ENCODE measurements at regions not wholly inside any gene's neighbourhood (a gene's known extent, or its start where the extent isn't known, plus 50 kb on each side); places are given as distances from the start of the nearest gene placed in this dataset.

GRCh38 chr18:44629406-44629805 is 51.3 kb upstream of the SETBP1 start:
- TF ChIP-seq KAT7 (CRISPR knock-in tag; IDR thresholded peaks at IDR 0.05; ENCODE audit: borderline replicate concordance): no peak
- TF ChIP-seq NR3C1 (CRISPR knock-in tag; conservative IDR thresholded peaks at IDR 0.05; ENCODE audit: low read depth): no peak
- no peak for TF ChIP-seq TCF7 (CRISPR knock-in tag; IDR thresholded peaks at IDR 0.05; ENCODE audit: low read depth)
- TF ChIP-seq FOXK1 (CRISPR knock-in tag; IDR thresholded peaks at IDR 0.05): no peak
- no peak overlapping the region for H3K4me3 Mint-ChIP-seq
- no peak for ATAC-seq
- no peaks in the 10 kb centered on the region for H3K36me3 Mint-ChIP-seq
- CTCF ChIA-PET: no interaction called here
- peaks cover 29% of the 10 kb centered on the region for H3K4me1 Mint-ChIP-seq
- DNase-seq (ENCODE audit: low spot score): no peak
- H3K27me3 Mint-ChIP-seq (ENCODE audit: low read depth): no peaks in the 10 kb centered on the region; the same call in 1 of the 2 replicates
- no peak overlapping the region for H3K27ac Mint-ChIP-seq
- H3K9me3 Mint-ChIP-seq: peaks cover 13% of the 10 kb centered on the region
- POLR2A ChIA-PET: no interaction called here

DNA sequence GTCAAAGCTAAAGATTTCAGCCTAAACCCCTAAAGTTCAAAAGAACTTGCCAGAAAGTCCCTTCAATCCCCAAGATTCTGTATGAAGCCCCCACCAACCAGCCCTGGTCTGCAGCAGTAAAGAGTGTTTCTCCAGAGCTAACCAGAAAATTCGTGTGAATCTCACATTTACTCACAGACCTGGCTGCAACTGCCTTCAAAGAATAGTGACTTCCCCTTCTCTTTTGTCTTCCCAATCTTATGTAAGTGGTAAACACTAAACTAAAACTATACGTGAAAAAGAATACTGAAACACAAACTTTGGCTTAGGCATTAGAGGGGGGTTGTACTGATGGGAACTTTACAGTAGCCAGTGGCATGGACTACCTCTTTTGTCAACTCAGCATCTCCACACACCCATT is 50.6 kb upstream of the SETBP1 start:
- no peaks in the 10 kb centered on the region; the same call in 1 of the 2 replicates for H3K27me3 Mint-ChIP-seq (ENCODE audit: low read depth)

More for the DNA sequence above, 50.6 kb upstream of the SETBP1 start:
- H3K4me3 Mint-ChIP-seq: no peak overlapping the region
- peaks cover 13% of the 10 kb centered on the region for H3K9me3 Mint-ChIP-seq
- DNase-seq (ENCODE audit: low spot score) (no peak), ATAC-seq (no peak)
- ChIA-PET POLR2A (no interaction called here), CTCF (no interaction called here)
- TF ChIP-seq, protein P1, sequence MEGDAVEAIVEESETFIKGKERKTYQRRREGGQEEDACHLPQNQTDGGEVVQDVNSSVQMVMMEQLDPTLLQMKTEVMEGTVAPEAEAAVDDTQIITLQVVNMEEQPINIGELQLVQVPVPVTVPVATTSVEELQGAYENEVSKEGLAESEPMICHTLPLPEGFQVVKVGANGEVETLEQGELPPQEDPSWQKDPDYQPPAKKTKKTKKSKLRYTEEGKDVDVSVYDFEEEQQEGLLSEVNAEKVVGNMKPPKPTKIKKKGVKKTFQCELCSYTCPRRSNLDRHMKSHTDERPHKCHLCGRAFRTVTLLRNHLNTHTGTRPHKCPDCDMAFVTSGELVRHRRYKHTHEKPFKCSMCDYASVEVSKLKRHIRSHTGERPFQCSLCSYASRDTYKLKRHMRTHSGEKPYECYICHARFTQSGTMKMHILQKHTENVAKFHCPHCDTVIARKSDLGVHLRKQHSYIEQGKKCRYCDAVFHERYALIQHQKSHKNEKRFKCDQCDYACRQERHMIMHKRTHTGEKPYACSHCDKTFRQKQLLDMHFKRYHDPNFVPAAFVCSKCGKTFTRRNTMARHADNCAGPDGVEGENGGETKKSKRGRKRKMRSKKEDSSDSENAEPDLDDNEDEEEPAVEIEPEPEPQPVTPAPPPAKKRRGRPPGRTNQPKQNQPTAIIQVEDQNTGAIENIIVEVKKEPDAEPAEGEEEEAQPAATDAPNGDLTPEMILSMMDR (IDR thresholded peaks at IDR 0.05): no peak
- no peak overlapping the region for H3K27ac Mint-ChIP-seq
- no peaks in the 10 kb centered on the region for H3K36me3 Mint-ChIP-seq
- peaks cover 26% of the 10 kb centered on the region for H3K4me1 Mint-ChIP-seq
